Panc1 (cell line): ENCODE measurements at regions not wholly inside any gene's neighbourhood (a gene's known extent, or its start where the extent isn't known, plus 50 kb on each side); places are given as distances from the start of the nearest gene placed in this dataset.

Source experiments
- CTCF ChIP-seq: fragments of 450-650 bp; IDR thresholded peaks from 2 replicates; pipeline ENCODE4 v1.5.1; 2017; ENCODE audit warnings: mild to moderate bottlenecking
- POLR2AphosphoS5 ChIP-seq: IDR thresholded peaks from 2 replicates; pipeline ENCODE4 v1.6.1; 2012; ENCODE audit warnings: mild to moderate bottlenecking, low read depth, low read length, moderate library complexity
- REST ChIP-seq, 2 experiments: IDR thresholded peaks; 2 replicates each; pipeline ENCODE4 v1.6.1; 2011 to 2012; ENCODE audit warnings: low read depth in 2 of 2, control low read depth in 1 of 2, low read length in 1 of 2, mild to moderate bottlenecking in 1 of 2, moderate library complexity in 1 of 2; ENCODE audit not compliant: insufficient read depth in 1 of 2
- SIN3A ChIP-seq: IDR thresholded peaks from 2 replicates; pipeline ENCODE4 v1.6.1; 2012; ENCODE audit warnings: low read depth, mild to moderate bottlenecking, low read length, moderate library complexity, borderline replicate concordance; ENCODE audit not compliant: insufficient read depth
- TCF7L2 ChIP-seq: IDR thresholded peaks from 2 replicates; pipeline ENCODE4 v1.6.1; 2011; ENCODE audit warnings: mild to moderate bottlenecking, low read depth, low read length, inconsistent platforms

GRCh38 chr2:45332094-45332493, 279.0 kb downstream of the SRBD1 start:
- TF ChIP-seq CTCF (no peak), POLR2AphosphoS5 (no peak), REST (IDR thresholded peaks at IDR 0.05; ENCODE audit: insufficient read depth in 1 of 2, low read depth in 2 of 2, low read length in 1 of 2) (no peak), SIN3A (no peak), TCF7L2 (no peak)
